Gastroesophageal sphincter (tissue), 3 donors: ENCODE measurements at regions not wholly inside any gene's neighbourhood (a gene's known extent, or its start where the extent isn't known, plus 50 kb on each side); places are given as distances from the start of the nearest gene placed in this dataset.

Experiments
- EP300 ChIP-seq: sonication (generic); formaldehyde crosslinking; IDR thresholded peaks from one replicate; pipeline ENCODE4 v1.6.1; 2017; ENCODE audit warnings: antibody characterized with exemption, mild to moderate bottlenecking
- POLR2A ChIP-seq, 2 donors: fragments of 450-650 bp; IDR thresholded peaks; one replicate each; pipeline ENCODE4 v1.6.1; 2017; ENCODE audit warnings: antibody characterized with exemption in 2 of 2, mild to moderate bottlenecking in 2 of 2, moderate library complexity in 1 of 2
- POLR2AphosphoS5 ChIP-seq: sonication (generic); formaldehyde crosslinking; IDR thresholded peaks from one replicate; pipeline ENCODE4 v1.6.1; 2017; ENCODE audit warnings: antibody characterized with exemption
- TF ChIP-seq, protein P1 (sequence below), 4 experiments: fragments of 200-600 bp in 2 of 4; fragments of 450-650 bp in 2 of 4; sonication (generic) in 1 of 4; IDR thresholded peaks; one replicate each; pipeline ENCODE4 v1.5.1; 2017 to 2019; ENCODE audit warnings: antibody characterized with exemption in 4 of 4, mild to moderate bottlenecking in 2 of 4, moderate library complexity in 2 of 4

DNA sequence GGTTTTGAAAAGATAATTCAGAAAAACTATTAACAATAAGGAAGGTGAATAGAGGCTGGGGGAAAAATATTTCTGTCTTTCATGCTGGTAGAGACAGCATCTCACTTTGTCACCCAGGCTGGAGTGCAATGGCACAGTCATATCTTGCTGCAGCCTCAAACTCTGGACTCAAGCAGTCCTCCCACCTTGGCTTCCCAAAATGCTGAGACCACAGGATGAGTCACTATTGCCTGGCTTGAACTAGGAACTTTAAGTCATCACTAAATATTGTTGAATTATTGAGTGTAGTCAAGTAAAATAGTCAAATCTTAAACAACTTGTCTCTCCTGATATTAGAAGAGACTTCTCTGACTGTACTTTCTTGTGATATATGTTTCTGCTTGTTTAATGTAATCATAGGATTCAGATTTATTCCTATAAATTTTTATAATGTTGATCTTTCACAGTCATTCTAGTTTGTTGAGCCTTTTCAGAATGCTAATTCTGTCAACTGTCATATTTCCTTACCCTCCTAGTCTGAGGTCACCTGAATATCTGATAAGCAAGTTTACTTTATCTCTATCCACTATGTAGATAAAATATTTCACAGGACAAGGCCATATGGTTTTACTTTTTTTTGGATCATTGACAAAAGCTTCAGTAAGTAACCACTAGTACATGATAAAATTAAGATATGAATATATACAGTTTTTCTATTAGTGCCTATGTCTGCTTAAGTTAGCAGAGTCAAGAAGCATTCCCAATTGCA is 1696.5 kb downstream of the MAT2B start:
- TF ChIP-seq, protein P1, sequence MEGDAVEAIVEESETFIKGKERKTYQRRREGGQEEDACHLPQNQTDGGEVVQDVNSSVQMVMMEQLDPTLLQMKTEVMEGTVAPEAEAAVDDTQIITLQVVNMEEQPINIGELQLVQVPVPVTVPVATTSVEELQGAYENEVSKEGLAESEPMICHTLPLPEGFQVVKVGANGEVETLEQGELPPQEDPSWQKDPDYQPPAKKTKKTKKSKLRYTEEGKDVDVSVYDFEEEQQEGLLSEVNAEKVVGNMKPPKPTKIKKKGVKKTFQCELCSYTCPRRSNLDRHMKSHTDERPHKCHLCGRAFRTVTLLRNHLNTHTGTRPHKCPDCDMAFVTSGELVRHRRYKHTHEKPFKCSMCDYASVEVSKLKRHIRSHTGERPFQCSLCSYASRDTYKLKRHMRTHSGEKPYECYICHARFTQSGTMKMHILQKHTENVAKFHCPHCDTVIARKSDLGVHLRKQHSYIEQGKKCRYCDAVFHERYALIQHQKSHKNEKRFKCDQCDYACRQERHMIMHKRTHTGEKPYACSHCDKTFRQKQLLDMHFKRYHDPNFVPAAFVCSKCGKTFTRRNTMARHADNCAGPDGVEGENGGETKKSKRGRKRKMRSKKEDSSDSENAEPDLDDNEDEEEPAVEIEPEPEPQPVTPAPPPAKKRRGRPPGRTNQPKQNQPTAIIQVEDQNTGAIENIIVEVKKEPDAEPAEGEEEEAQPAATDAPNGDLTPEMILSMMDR (IDR thresholded peaks at IDR 0.05), result no peak
- TF ChIP-seq POLR2A (IDR thresholded peaks at IDR 0.05) (no peak), EP300 (no peak), POLR2AphosphoS5 (no peak)
